ENCODE measurements at regions not wholly inside any gene's neighbourhood (a gene's known extent, or its start where the extent isn't known, plus 50 kb on each side); places are given as distances from the start of the nearest gene placed in this dataset.

- 0 out of 2 replicates have a peak, but pooled peaks have one; percentile 32 for TF ChIP-seq ZBTB44 (tag by site-specific recombination; IDR thresholded peaks at IDR 0.05)
- peak; percentile 36; the same call in 1 of the 2 replicates for TF ChIP-seq ZNF843 (tag by site-specific recombination; IDR thresholded peaks at IDR 0.05)
- 0 out of 2 replicates have a peak, but pooled peaks have one; percentile 20 for TF ChIP-seq ZBTB20 (tag by site-specific recombination; IDR thresholded peaks at IDR 0.05)
- no peak for TF ChIP-seq ZNF692 (tag by site-specific recombination; IDR thresholded peaks at IDR 0.05)
- TF ChIP-seq ZSCAN4 (tag by site-specific recombination; IDR thresholded peaks at IDR 0.05), result no peak
- TF ChIP-seq ZNF555 (tag by site-specific recombination; conservative IDR thresholded peaks at IDR 0.05), result no peak
- TF ChIP-seq ZNF133 (tag by site-specific recombination; IDR thresholded peaks at IDR 0.05), result no peak
- TF ChIP-seq ZNF677 (tag by site-specific recombination; IDR thresholded peaks at IDR 0.05), result no peak
- no peak for TF ChIP-seq ZNF792 (tag by site-specific recombination; IDR thresholded peaks at IDR 0.05)
- TF ChIP-seq SETDB1 (IDR thresholded peaks at IDR 0.05; ENCODE audit: insufficient read length, low read length), result no peak
- TF ChIP-seq ZNF530 (tag by site-specific recombination; IDR thresholded peaks at IDR 0.05; ENCODE audit: low read depth), result no peak
- TF ChIP-seq ZNF830 (tag by site-specific recombination; IDR thresholded peaks at IDR 0.05; ENCODE audit: low read depth), result no peak
- TF ChIP-seq HIC1 (tag by site-specific recombination; IDR thresholded peaks at IDR 0.05), result peak; percentile 45; the same call in 1 of the 2 replicates
- TF ChIP-seq ZNF169 (tag by site-specific recombination; IDR thresholded peaks at IDR 0.05), result no peak
- TF ChIP-seq ZNF513 (tag by site-specific recombination; IDR thresholded peaks at IDR 0.05), result no peak
- peak; percentile 46; the same call in 1 of the 2 replicates for TF ChIP-seq OVOL3 (tag by site-specific recombination; IDR thresholded peaks at IDR 0.05)
- peak; percentile 59 for TF ChIP-seq ZIC2 (tag by site-specific recombination; IDR thresholded peaks at IDR 0.05)
- no peak for TF ChIP-seq ZFHX2 (tag by site-specific recombination; conservative IDR thresholded peaks at IDR 0.05)
- no peak for TF ChIP-seq ZNF121 (tag by site-specific recombination; IDR thresholded peaks at IDR 0.05)
- no peak for TF ChIP-seq ZNF521 (tag by site-specific recombination; IDR thresholded peaks at IDR 0.05)
- TF ChIP-seq MYNN (tag by site-specific recombination; IDR thresholded peaks at IDR 0.05; ENCODE audit: borderline replicate concordance), result no peak
- TF ChIP-seq ZBTB21 (tag by site-specific recombination; IDR thresholded peaks at IDR 0.05), result peak; percentile 5; the same call in 1 of the 2 replicates
- peak; percentile 80 for TF ChIP-seq SCRT2 (tag by site-specific recombination; IDR thresholded peaks at IDR 0.05)
- no peak for TF ChIP-seq ZNF48 (tag by site-specific recombination; IDR thresholded peaks at IDR 0.05)
- peak; percentile 28; the same call in 1 of the 2 replicates for TF ChIP-seq ZNF10 (tag by site-specific recombination; IDR thresholded peaks at IDR 0.05)
- TF ChIP-seq ZNF488 (tag by site-specific recombination; IDR thresholded peaks at IDR 0.05), result no peak
- no peak for TF ChIP-seq ZNF510 (tag by site-specific recombination; IDR thresholded peaks at IDR 0.05; ENCODE audit: insufficient replicate concordance)
- TF ChIP-seq OSR2 (tag by site-specific recombination; IDR thresholded peaks at IDR 0.05), result peak; percentile 13; the same call in 1 of the 2 replicates
- 0 out of 2 replicates have a peak, but pooled peaks have one; percentile 22 for TF ChIP-seq ZNF366 (tag by site-specific recombination; conservative IDR thresholded peaks at IDR 0.05)
Observed at GRCh38 chr2:176534798-176535466, 265.7 kb downstream of the MTX2 start (continued).
